ENCODE measurements at regions not wholly inside any gene's neighbourhood (a gene's known extent, or its start where the extent isn't known, plus 50 kb on each side); places are given as distances from the start of the nearest gene placed in this dataset.
"Not testable (repeated sequence)": the region's sequence is repeated elsewhere in the genome, so short reads cannot be mapped to it uniquely, and the experiment has no call there.

- DNase-seq (ENCODE audit: low spot score), result no peak
Measured at GRCh38 chr18:27581296-27581904, 396.3 kb upstream of the CHST9 start.

GRCh38 chr18:27579364-27579763 is 394.3 kb upstream of the CHST9 start:
- no peak for DNase-seq (ENCODE audit: low spot score)

GRCh38 chr18:27577752-27578151 is 392.6 kb upstream of the CHST9 start:
- DNase-seq (ENCODE audit: low spot score), result no peak

- no peak for DNase-seq (ENCODE audit: low spot score)
Measured at GRCh38 chr18:27577265-27577664, 392.2 kb upstream of the CHST9 start.

- DNase-seq (ENCODE audit: low spot score), result no peak
Measured at GRCh38 chr18:27567434-27567833, 382.3 kb upstream of the CHST9 start.

- DNase-seq (ENCODE audit: low spot score), result no peak
Measured at GRCh38 chr18:27564066-27564465, 379.0 kb upstream of the CHST9 start.

- DNase-seq (ENCODE audit: low spot score), result no peak
Measured at GRCh38 chr18:27558388-27559155, 373.5 kb upstream of the CHST9 start.

GRCh38 chr18:27556741-27557140 is 371.6 kb upstream of the CHST9 start:
- DNase-seq (ENCODE audit: low spot score), result no peak

- DNase-seq (ENCODE audit: low spot score), result no peak
Measured at GRCh38 chr18:27549335-27550039, 364.4 kb upstream of the CHST9 start.

GRCh38 chr18:27546991-27547390 is 361.9 kb upstream of the CHST9 start:
- no peak for DNase-seq (ENCODE audit: low spot score)

- peak; percentile 51 for DNase-seq (ENCODE audit: low spot score)
Measured at GRCh38 chr18:27544206-27544605, 359.1 kb upstream of the CHST9 start.

GRCh38 chr18:27541293-27541692 is 356.2 kb upstream of the CHST9 start:
- no peak for DNase-seq (ENCODE audit: low spot score)

GRCh38 chr18:27540111-27540510 is 355.0 kb upstream of the CHST9 start:
- peak; percentile 47 for DNase-seq (ENCODE audit: low spot score)

- DNase-seq (ENCODE audit: low spot score), result no peak
Measured at GRCh38 chr18:27528925-27529521, 343.9 kb upstream of the CHST9 start.

GRCh38 chr18:27527856-27528255 is 342.7 kb upstream of the CHST9 start:
- no peak for DNase-seq (ENCODE audit: low spot score)

- no peak for DNase-seq (ENCODE audit: low spot score)
Measured at GRCh38 chr18:27520401-27520800, 335.3 kb upstream of the CHST9 start.

- DNase-seq (ENCODE audit: low spot score), result not testable (repeated sequence)
Measured at GRCh38 chr18:27510036-27510633, 325.0 kb upstream of the CHST9 start.

GRCh38 chr18:27501671-27502070 is 316.6 kb upstream of the CHST9 start:
- DNase-seq (ENCODE audit: low spot score), result no peak

- no peak for DNase-seq (ENCODE audit: low spot score)
Measured at GRCh38 chr18:27500531-27500930, 315.4 kb upstream of the CHST9 start.

GRCh38 chr18:27497246-27497645 is 312.1 kb upstream of the CHST9 start:
- DNase-seq (ENCODE audit: low spot score), result no peak

GRCh38 chr18:27493182-27493581 is 308.1 kb upstream of the CHST9 start:
- DNase-seq (ENCODE audit: low spot score), result no peak

- no peak for DNase-seq (ENCODE audit: low spot score)
Measured at GRCh38 chr18:27491772-27492171, 306.7 kb upstream of the CHST9 start.

Data from kidney tubule cell (primary cell).